Nephron (organoid): ENCODE measurements at regions not wholly inside any gene's neighbourhood (a gene's known extent, or its start where the extent isn't known, plus 50 kb on each side); places are given as distances from the start of the nearest gene placed in this dataset.

Experiments
- H3K27ac Mint-ChIP-seq, 3 experiments: 2 replicates each; pipeline ENCODE4 v1.8.0; 2020; ENCODE audit warnings: mixed read lengths in 3 of 3, mild to moderate bottlenecking in 2 of 3, moderate library complexity in 1 of 3
- H3K27me3 Mint-ChIP-seq: 2 replicates; pipeline ENCODE4 v1.8.0; 2021; ENCODE audit warnings: low read depth, mild to moderate bottlenecking, moderate library complexity, mixed read lengths
- H3K36me3 Mint-ChIP-seq: 2 replicates; pipeline ENCODE4 v1.8.0; 2020; ENCODE audit warnings: low read depth, mixed read lengths
- H3K4me1 Mint-ChIP-seq: 2 replicates; pipeline ENCODE4 v1.8.0; 2020; ENCODE audit warnings: mixed read lengths
- H3K4me3 Mint-ChIP-seq, 3 experiments: 2 replicates each; pipeline ENCODE4 v1.8.0; 2020; ENCODE audit warnings: mild to moderate bottlenecking in 3 of 3, mixed read lengths in 3 of 3, moderate library complexity in 2 of 3
- H3K9me3 Mint-ChIP-seq: 2 replicates; pipeline ENCODE4 v1.8.0; 2020; ENCODE audit warnings: mixed read lengths
- TF ChIP-seq, protein P1 (sequence below), 3 experiments: fragments of 200-600 bp; sonication (generic); IDR thresholded peaks; one replicate each; pipeline ENCODE4 v1.5.0; 2021; ENCODE audit warnings: antibody characterized with exemption in 3 of 3; ENCODE audit not compliant: unreplicated experiment in 3 of 3

DNA sequence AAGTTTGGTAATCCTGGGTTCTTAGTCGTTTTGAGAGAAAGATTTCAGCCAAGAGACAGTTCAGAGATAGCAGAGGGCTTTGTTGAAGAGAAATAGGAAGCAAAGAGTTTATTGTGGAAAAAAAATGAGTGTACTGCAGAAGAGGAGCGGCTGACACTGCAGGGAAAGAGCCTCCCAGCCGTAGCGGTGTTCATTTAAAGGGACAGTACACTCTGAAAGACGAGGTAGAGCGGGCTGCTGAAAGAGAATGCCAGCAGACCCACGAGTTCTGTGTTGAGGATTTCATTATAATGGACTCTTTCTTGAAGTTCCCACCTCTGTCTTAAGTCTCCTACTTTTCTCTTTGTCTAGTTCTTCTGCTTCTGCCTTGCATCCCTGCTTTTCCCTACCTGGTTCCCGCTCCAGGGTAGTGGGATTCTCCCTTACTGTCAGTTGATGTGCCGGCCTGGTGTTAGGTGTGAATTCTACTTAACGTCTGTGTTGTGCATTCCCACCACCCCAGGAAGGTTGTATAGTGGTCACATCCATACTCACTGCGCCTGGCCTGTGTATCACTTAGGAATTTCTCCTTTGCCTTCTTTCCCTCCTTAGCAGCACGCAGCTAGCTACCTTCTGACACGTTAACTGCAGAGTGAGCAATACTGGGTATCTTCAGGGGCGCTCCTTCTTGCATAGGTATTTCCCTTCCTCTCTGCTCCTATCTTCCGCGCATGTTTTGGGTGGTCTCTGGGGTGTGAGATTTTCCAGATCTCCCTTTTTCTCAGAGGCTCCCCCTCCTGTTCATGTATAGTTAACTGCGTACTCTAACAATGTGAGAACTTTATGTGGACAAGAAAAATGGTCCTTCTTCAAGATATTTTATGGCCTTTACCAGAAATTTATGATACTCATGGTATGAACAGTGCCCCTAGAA lies 164.5 kb downstream of the PTH2R start:
- H3K27ac Mint-ChIP-seq, result peak overlapping the region in 2 of 3 experiments; percentile 1 to 39
- H3K27me3 Mint-ChIP-seq, result peaks cover 4% of the 10 kb centered on the region
- H3K9me3 Mint-ChIP-seq, result peaks cover 3% of the 10 kb centered on the region
- peaks cover 10% of the 10 kb centered on the region for H3K4me1 Mint-ChIP-seq
- TF ChIP-seq, protein P1, sequence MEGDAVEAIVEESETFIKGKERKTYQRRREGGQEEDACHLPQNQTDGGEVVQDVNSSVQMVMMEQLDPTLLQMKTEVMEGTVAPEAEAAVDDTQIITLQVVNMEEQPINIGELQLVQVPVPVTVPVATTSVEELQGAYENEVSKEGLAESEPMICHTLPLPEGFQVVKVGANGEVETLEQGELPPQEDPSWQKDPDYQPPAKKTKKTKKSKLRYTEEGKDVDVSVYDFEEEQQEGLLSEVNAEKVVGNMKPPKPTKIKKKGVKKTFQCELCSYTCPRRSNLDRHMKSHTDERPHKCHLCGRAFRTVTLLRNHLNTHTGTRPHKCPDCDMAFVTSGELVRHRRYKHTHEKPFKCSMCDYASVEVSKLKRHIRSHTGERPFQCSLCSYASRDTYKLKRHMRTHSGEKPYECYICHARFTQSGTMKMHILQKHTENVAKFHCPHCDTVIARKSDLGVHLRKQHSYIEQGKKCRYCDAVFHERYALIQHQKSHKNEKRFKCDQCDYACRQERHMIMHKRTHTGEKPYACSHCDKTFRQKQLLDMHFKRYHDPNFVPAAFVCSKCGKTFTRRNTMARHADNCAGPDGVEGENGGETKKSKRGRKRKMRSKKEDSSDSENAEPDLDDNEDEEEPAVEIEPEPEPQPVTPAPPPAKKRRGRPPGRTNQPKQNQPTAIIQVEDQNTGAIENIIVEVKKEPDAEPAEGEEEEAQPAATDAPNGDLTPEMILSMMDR (IDR thresholded peaks at IDR 0.05; ENCODE audit: unreplicated experiment in 3 of 3), result no peak
- H3K4me3 Mint-ChIP-seq, result peak overlapping the region in 2 of 3 experiments; percentile 11 to 42
- H3K36me3 Mint-ChIP-seq, result peaks cover 11% of the 10 kb centered on the region

DNA sequence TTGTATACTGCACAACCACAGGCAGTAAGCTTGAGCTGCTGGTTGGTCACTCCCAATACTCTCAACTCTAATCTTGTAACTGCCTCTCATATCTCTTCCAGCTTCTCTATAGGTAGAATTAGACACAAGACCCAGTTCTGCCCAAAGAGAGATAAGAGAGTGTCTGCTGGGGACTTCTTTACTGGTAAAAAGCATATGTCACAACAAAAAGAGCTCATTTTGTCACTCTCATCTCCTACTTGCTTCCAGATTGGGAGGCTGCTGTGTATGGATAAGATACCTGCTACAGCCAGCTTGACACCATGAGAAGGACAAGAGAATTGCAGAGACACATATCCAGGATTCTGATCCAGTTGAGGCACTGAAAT lies 165.2 kb downstream of the PTH2R start:
- Mint-ChIP-seq H3K9me3 (peaks cover 8% of the 10 kb centered on the region), H3K27me3 (peaks cover 4% of the 10 kb centered on the region), H3K36me3 (peaks cover 11% of the 10 kb centered on the region), H3K4me3 (no peak overlapping the region), H3K27ac (no peak overlapping the region), H3K4me1 (peaks cover 10% of the 10 kb centered on the region)
- TF ChIP-seq, protein P1 (IDR thresholded peaks at IDR 0.05; ENCODE audit: unreplicated experiment in 3 of 3), result no peak

DNA sequence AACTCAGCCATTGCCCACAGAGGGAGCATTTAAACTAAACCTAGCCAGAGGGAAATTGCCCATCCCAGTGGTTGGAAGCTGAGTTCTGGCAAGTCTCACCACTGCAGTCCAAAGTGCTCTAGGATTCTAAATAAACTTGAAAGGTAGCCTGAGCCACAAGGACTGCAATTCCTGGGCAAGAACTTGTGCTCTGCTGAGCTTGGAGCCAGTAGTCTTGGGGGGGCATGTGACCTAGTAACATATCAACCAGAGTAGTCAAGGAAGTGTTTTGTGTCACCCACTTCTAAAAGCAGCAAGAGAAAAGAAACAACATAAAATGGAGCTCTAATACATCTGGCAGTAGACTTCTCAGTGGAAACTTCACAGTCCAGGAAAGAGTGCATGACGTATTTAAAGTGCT lies 167.0 kb downstream of the PTH2R start:
- H3K9me3 Mint-ChIP-seq, result peaks cover 12% of the 10 kb centered on the region
- H3K36me3 Mint-ChIP-seq, result peaks cover 14% of the 10 kb centered on the region
- TF ChIP-seq, protein P1 (IDR thresholded peaks at IDR 0.05; ENCODE audit: unreplicated experiment in 3 of 3), result no peak
- peaks cover 10% of the 10 kb centered on the region for H3K4me1 Mint-ChIP-seq
- peaks cover 4% of the 10 kb centered on the region for H3K27me3 Mint-ChIP-seq
- H3K4me3 Mint-ChIP-seq, result no peak overlapping the region
- H3K27ac Mint-ChIP-seq, result peak overlapping the region; percentile 13 to 88 (median 69)

DNA sequence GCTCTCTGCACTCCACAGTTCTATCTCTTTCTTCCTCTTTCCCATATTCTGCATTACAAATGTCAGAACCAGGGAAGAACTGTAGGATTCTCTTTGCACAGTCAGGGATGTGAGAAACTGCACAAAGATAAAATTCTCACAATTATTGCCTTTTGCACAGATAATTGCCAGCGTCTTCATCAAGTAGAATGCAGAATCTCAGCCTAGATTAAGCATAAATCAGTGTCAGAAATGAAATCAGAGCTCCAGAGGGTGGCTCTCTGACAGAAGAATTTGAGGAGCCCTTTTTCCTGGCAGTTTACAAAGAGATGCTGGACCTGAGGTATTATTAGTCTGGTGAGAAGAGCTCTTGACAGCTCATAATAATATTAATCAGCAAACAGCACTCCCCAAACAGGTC lies 173.1 kb downstream of the PTH2R start:
- no peaks in the 10 kb centered on the region for H3K27me3 Mint-ChIP-seq
- TF ChIP-seq, protein P1 (IDR thresholded peaks at IDR 0.05; ENCODE audit: unreplicated experiment in 3 of 3), result no peak
- H3K9me3 Mint-ChIP-seq, result peaks cover 15% of the 10 kb centered on the region
- H3K4me1 Mint-ChIP-seq, result no peaks in the 10 kb centered on the region
- H3K27ac Mint-ChIP-seq, result no peak overlapping the region
- H3K36me3 Mint-ChIP-seq, result peaks cover 7% of the 10 kb centered on the region
- no peak overlapping the region for H3K4me3 Mint-ChIP-seq

DNA sequence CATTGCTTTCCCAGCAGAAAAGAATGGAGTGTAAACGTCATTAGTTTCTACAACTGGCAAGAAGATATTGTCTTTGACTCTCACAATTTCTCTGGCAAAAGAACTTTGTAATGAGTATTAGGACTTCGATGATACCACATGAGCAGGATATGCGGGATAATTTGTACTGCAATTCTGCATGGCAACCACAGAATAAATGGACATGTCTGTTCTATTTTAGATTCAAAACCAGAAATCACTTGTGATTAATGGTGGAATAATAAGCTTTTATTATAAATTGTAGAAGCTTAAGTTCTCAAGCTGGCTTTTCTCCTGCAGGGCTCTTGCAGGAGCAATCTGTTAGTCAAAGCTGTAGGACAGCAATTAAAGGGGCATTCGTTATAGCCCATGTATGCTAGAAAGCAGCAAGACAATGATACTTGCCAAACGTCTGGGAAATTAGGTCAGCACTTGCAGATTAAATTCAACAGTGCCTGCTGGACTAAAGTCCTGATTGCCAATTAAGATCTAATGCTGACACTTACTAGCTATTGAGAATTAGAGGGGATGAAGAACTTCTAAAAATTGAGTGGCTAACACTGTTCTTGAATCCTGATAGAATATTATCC lies 177.9 kb downstream of the PTH2R start:
- Mint-ChIP-seq H3K27me3 (no peaks in the 10 kb centered on the region), H3K9me3 (peaks cover 1% of the 10 kb centered on the region), H3K27ac (no peak overlapping the region), H3K36me3 (no peaks in the 10 kb centered on the region), H3K4me3 (no peak overlapping the region), H3K4me1 (no peaks in the 10 kb centered on the region)
- TF ChIP-seq, protein P1 (IDR thresholded peaks at IDR 0.05; ENCODE audit: unreplicated experiment in 3 of 3), result no peak
